Renal cortex interstitium (tissue), 11 donors: ENCODE measurements at regions not wholly inside any gene's neighbourhood (a gene's known extent, or its start where the extent isn't known, plus 50 kb on each side); places are given as distances from the start of the nearest gene placed in this dataset.

Source experiments
- DNase-seq, 11 donors: peaks; one replicate each; pipeline ENCODE4 v3.0.0-alpha.2; 2013; ENCODE audit warnings: low read depth in 9 of 11, low spot score in 4 of 11; ENCODE audit errors: extremely low read depth in 1 of 11

DNA sequence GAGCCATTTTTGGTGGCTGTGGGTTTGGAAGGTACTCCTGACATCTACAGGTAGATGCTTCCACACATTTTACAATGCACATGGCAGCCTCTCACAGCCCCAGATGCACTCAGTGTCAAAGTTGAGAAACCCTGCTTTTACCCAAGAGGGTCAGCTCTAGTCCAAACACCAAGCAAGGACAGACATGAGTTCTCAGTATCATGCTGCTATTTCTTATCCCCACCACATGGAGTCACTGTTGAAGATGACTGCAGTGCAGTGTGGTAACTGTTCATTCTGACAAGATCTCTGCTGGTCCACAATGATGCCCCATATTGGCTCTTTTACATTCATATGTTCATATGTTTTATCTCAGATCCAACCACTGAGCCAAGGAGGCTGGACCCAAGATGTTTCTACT is 50.5 kb upstream of the SALL1 start:
- no peak for DNase-seq
